Right lobe of liver (tissue), 4 donors: ENCODE measurements at regions not wholly inside any gene's neighbourhood (a gene's known extent, or its start where the extent isn't known, plus 50 kb on each side); places are given as distances from the start of the nearest gene placed in this dataset.

Source experiments
- POLR2A ChIP-seq: fragments of 450-650 bp; IDR thresholded peaks from one replicate; pipeline ENCODE4 v1.6.1; 2017; ENCODE audit warnings: antibody characterized with exemption, mild to moderate bottlenecking
- TF ChIP-seq, protein P1 (sequence below), 4 donors: fragments of 200-600 bp in 3 of 4; fragments of 450-650 bp in 1 of 4; IDR thresholded peaks; one replicate each; pipeline versions ENCODE4 v1.5.1 to v1.8.0; 2016 to 2022; ENCODE audit warnings: antibody characterized with exemption in 4 of 4, mild to moderate bottlenecking in 2 of 4
- donor health status: DM: no; HTN: no; CAD: no.
- donor health status: DM: no; HTN: no; CAD: no.
- donor health status: DM: no; HTN: yes; CAD: no.

DNA sequence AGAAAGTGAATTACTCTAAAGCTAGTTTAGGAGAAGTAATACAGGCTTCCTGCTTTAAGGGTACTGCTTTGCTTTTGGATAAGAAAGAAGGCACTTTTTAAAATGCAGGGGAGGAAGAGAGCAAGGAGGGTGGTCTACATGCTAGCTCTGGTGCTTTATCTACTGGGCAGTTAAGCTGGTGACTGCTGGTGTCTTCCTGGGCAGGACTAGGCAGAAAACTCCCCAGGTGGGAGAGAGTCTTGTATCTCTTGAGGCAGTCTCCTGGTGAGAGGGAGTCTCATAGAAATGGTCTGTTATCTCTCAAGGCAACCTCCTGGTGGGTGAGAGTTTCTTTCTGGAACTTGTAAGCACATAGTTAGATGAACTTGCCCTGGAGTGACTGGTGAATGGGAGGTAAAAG, 953.9 kb upstream of the GOT2 start:
- TF ChIP-seq, protein P1, sequence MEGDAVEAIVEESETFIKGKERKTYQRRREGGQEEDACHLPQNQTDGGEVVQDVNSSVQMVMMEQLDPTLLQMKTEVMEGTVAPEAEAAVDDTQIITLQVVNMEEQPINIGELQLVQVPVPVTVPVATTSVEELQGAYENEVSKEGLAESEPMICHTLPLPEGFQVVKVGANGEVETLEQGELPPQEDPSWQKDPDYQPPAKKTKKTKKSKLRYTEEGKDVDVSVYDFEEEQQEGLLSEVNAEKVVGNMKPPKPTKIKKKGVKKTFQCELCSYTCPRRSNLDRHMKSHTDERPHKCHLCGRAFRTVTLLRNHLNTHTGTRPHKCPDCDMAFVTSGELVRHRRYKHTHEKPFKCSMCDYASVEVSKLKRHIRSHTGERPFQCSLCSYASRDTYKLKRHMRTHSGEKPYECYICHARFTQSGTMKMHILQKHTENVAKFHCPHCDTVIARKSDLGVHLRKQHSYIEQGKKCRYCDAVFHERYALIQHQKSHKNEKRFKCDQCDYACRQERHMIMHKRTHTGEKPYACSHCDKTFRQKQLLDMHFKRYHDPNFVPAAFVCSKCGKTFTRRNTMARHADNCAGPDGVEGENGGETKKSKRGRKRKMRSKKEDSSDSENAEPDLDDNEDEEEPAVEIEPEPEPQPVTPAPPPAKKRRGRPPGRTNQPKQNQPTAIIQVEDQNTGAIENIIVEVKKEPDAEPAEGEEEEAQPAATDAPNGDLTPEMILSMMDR (IDR thresholded peaks at IDR 0.05): no peak
- TF ChIP-seq POLR2A: no peak
